Activated T-helper 2 cell treated with anti-CD3 and anti-CD28 coated beads, Interferon-gamma antibody, Interleukin-2, Interleukin-4, amounts not matched to agents 10 μg/mL and 5 μg/mL and 100 μg/mL, durations not matched to agents 14 hours and 24 hours and 36 hours (primary cell): ENCODE measurements at regions not wholly inside any gene's neighbourhood (a gene's known extent, or its start where the extent isn't known, plus 50 kb on each side); places are given as distances from the start of the nearest gene placed in this dataset.

Source experiments
- DNase-seq: peaks from one replicate; pipeline ENCODE4 v3.0.0; 2021; ENCODE audit warnings: low spot score
- H3K27ac Mint-ChIP-seq: one replicate; pipeline ENCODE4 v1.8.0; 2021; ENCODE audit warnings: mixed read lengths
- H3K27me3 Mint-ChIP-seq: one replicate; pipeline ENCODE4 v1.8.0; 2021; ENCODE audit warnings: low read depth, mixed read lengths
- H3K36me3 Mint-ChIP-seq: one replicate; pipeline ENCODE4 v1.8.0; 2021; ENCODE audit warnings: low read depth, mixed read lengths
- H3K4me1 Mint-ChIP-seq: one replicate; pipeline ENCODE4 v1.8.0; 2021; ENCODE audit warnings: low read depth, mixed read lengths
- H3K4me3 Mint-ChIP-seq: one replicate; pipeline ENCODE4 v1.8.0; 2021; ENCODE audit warnings: low read depth, mild to moderate bottlenecking, moderate library complexity, mixed read lengths
- H3K9me3 Mint-ChIP-seq: one replicate; pipeline ENCODE4 v1.8.0; 2021; ENCODE audit warnings: mixed read lengths
- intact Hi-C: fragments of 100-400 bp; cut with micrococcal nuclease; formaldehyde crosslinking; loops from one replicate; pipeline ENCODE4 v1.15.1; 2023

GRCh38 chrX:21266949-21267348 is 107.3 kb upstream of the CNKSR2 start:
- intact Hi-C loops, result no loop called here

GRCh38 chrX:21276736-21277433 is 97.3 kb upstream of the CNKSR2 start:
- H3K4me1 Mint-ChIP-seq, result no peaks in the 10 kb centered on the region
- no peak overlapping the region for H3K27ac Mint-ChIP-seq
- no peak overlapping the region for H3K4me3 Mint-ChIP-seq
- no peak for DNase-seq
- no peaks in the 10 kb centered on the region for H3K36me3 Mint-ChIP-seq
- H3K9me3 Mint-ChIP-seq, result no peaks in the 10 kb centered on the region
- no peaks in the 10 kb centered on the region for H3K27me3 Mint-ChIP-seq
- intact Hi-C loops, result no loop called here

More at GRCh38 chrX:21266949-21267348, 107.3 kb upstream of the CNKSR2 start:
- no peaks in the 10 kb centered on the region for H3K36me3 Mint-ChIP-seq
- no peak overlapping the region for H3K4me3 Mint-ChIP-seq
- no peak for DNase-seq
- peaks cover 7% of the 10 kb centered on the region for H3K9me3 Mint-ChIP-seq
- H3K4me1 Mint-ChIP-seq, result no peaks in the 10 kb centered on the region
- H3K27me3 Mint-ChIP-seq, result no peaks in the 10 kb centered on the region
- H3K27ac Mint-ChIP-seq, result no peak overlapping the region

- Mint-ChIP-seq H3K27ac (no peak overlapping the region), H3K4me1 (no peaks in the 10 kb centered on the region), H3K27me3 (peaks cover 2% of the 10 kb centered on the region), H3K36me3 (no peaks in the 10 kb centered on the region), H3K9me3 (no peaks in the 10 kb centered on the region), H3K4me3 (no peak overlapping the region)
- intact Hi-C loops, result no loop called here
- no peak for DNase-seq
These were observed 85.0 kb upstream of the CNKSR2 start for GRCh38 chrX:21289232-21289631.

GRCh38 chrX:21295246-21295820 is 78.9 kb upstream of the CNKSR2 start:
- H3K9me3 Mint-ChIP-seq, result no peaks in the 10 kb centered on the region
- no peaks in the 10 kb centered on the region for H3K36me3 Mint-ChIP-seq
- DNase-seq, result no peak
- intact Hi-C loops, result no loop called here
- peaks cover 2% of the 10 kb centered on the region for H3K27me3 Mint-ChIP-seq
- H3K4me3 Mint-ChIP-seq, result no peak overlapping the region
- no peak overlapping the region for H3K27ac Mint-ChIP-seq
- H3K4me1 Mint-ChIP-seq, result no peaks in the 10 kb centered on the region

- Mint-ChIP-seq H3K27ac (peak overlapping the region; percentile 55), H3K4me3 (no peak overlapping the region), H3K4me1 (peaks cover 15% of the 10 kb centered on the region), H3K27me3 (no peaks in the 10 kb centered on the region), H3K36me3 (no peaks in the 10 kb centered on the region), H3K9me3 (no peaks in the 10 kb centered on the region)
- intact Hi-C loops, result loop anchor here (10.0 kb wide), 1 partner anchor 69 kb away; the partner anchor contains the start of gene CNKSR2
- no peak for DNase-seq
These were observed 68.3 kb upstream of the CNKSR2 start for GRCh38 chrX:21305799-21306336.

GRCh38 chrX:21319323-21319722 is 54.9 kb upstream of the CNKSR2 start:
- Mint-ChIP-seq H3K4me3 (no peak overlapping the region), H3K9me3 (no peaks in the 10 kb centered on the region), H3K4me1 (no peaks in the 10 kb centered on the region), H3K27ac (no peak overlapping the region), H3K27me3 (no peaks in the 10 kb centered on the region), H3K36me3 (no peaks in the 10 kb centered on the region)
- DNase-seq, result no peak
- intact Hi-C loops, result no loop called here
